AG09319 (cell line): ENCODE measurements at regions not wholly inside any gene's neighbourhood (a gene's known extent, or its start where the extent isn't known, plus 50 kb on each side); places are given as distances from the start of the nearest gene placed in this dataset.

Source experiments
- DNase-seq: peaks from one replicate; pipeline ENCODE4 v3.0.0-alpha.2; 2010; ENCODE audit warnings: low read depth; ENCODE audit errors: extremely low read depth
- CTCF ChIP-seq: IDR thresholded peaks from 2 replicates; pipeline ENCODE4 v1.5.1; 2011; ENCODE audit warnings: low read depth, mild to moderate bottlenecking, inconsistent platforms, low read length, moderate library complexity

GRCh38 chr2:143942486-143942885 is 577.4 kb downstream of the ZEB2 start:
- no peak for DNase-seq
- no peak for TF ChIP-seq CTCF

GRCh38 chr2:143940720-143941119 is 579.2 kb downstream of the ZEB2 start:
- DNase-seq: no peak
- TF ChIP-seq CTCF: no peak

- TF ChIP-seq CTCF: no peak
- no peak for DNase-seq
Measured at GRCh38 chr2:143939626-143940330, 580.1 kb downstream of the ZEB2 start.

- no peak for TF ChIP-seq CTCF
- no peak for DNase-seq
Measured at GRCh38 chr2:143937723-143938350, 582.1 kb downstream of the ZEB2 start.

- no peak for DNase-seq
- no peak for TF ChIP-seq CTCF
Measured at GRCh38 chr2:143936848-143937722, 582.8 kb downstream of the ZEB2 start.

GRCh38 chr2:143936538-143936847 is 583.4 kb downstream of the ZEB2 start:
- TF ChIP-seq CTCF: no peak
- DNase-seq: no peak

GRCh38 chr2:143935482-143935752 is 584.5 kb downstream of the ZEB2 start:
- TF ChIP-seq CTCF: no peak
- DNase-seq: no peak
